Activated naive CD4-positive, alpha-beta T cell treated with anti-CD3 and anti-CD28 coated beads, Interleukin-2, amount 50 U/mL, for 72 hours (primary cell): ENCODE measurements at regions not wholly inside any gene's neighbourhood (a gene's known extent, or its start where the extent isn't known, plus 50 kb on each side); places are given as distances from the start of the nearest gene placed in this dataset.

Experiments used
- ATAC-seq, 2 donors: fragments of 150-1000 bp; cut with Tn5 transposase; 2 replicates each; pipeline ENCODE4 v1.10.0; 2021; ENCODE audit warnings: mild to moderate bottlenecking in 2 of 2, moderate library complexity in 2 of 2
- DNase-seq, 2 donors: peaks; one replicate each; pipeline ENCODE4 v3.0.0; 2021 to 2022; ENCODE audit warnings: low spot score in 2 of 2
- H3K27ac Mint-ChIP-seq, 2 donors: one replicate each; pipeline ENCODE4 v1.8.0; 2022; ENCODE audit warnings: mild to moderate bottlenecking in 2 of 2, mixed read lengths in 2 of 2
- H3K36me3 Mint-ChIP-seq, 2 donors: one replicate each; pipeline ENCODE4 v1.8.0; 2022; ENCODE audit warnings: mixed read lengths in 2 of 2
- H3K9me3 Mint-ChIP-seq, 2 donors: one replicate each; pipeline ENCODE4 v1.8.0; 2022; ENCODE audit warnings: mixed read lengths in 2 of 2

GRCh38 chr11:81000735-81001134 is 1559.9 kb upstream of the TENM4 start:
- H3K9me3 Mint-ChIP-seq, result peaks cover 11 to 18% of the 10 kb centered on the region in 2 donors
- H3K27ac Mint-ChIP-seq, result no peak overlapping the region
- ATAC-seq (no peak), DNase-seq (no peak)
- H3K36me3 Mint-ChIP-seq, result no peaks in the 10 kb centered on the region

GRCh38 chr11:81000334-81000733 is 1559.5 kb upstream of the TENM4 start:
- Mint-ChIP-seq H3K27ac (no peak overlapping the region), H3K9me3 (peaks cover 11 to 18% of the 10 kb centered on the region in 2 donors), H3K36me3 (no peaks in the 10 kb centered on the region)
- DNase-seq, result no peak
- ATAC-seq, result no peak

GRCh38 chr11:80995523-80995922 is 1554.7 kb upstream of the TENM4 start:
- no peak overlapping the region for H3K27ac Mint-ChIP-seq
- ATAC-seq (no peak), DNase-seq (no peak)
- H3K36me3 Mint-ChIP-seq, result no peaks in the 10 kb centered on the region
- peaks cover 13 to 14% of the 10 kb centered on the region in 2 donors for H3K9me3 Mint-ChIP-seq

GRCh38 chr11:80993536-80993935 is 1552.7 kb upstream of the TENM4 start:
- no peak for ATAC-seq
- Mint-ChIP-seq H3K36me3 (no peaks in the 10 kb centered on the region), H3K27ac (no peak overlapping the region), H3K9me3 (peaks cover 14 to 24% of the 10 kb centered on the region in 2 donors)
- DNase-seq, result no peak

- Mint-ChIP-seq H3K27ac (no peak overlapping the region), H3K36me3 (no peaks in the 10 kb centered on the region), H3K9me3 (peaks cover 17 to 24% of the 10 kb centered on the region in 2 donors)
- ATAC-seq (no peak), DNase-seq (no peak)
Measured at GRCh38 chr11:80990885-80991284, 1550.1 kb upstream of the TENM4 start.

- Mint-ChIP-seq H3K36me3 (no peaks in the 10 kb centered on the region), H3K27ac (no peak overlapping the region), H3K9me3 (peaks cover 16 to 23% of the 10 kb centered on the region in 2 donors)
- no peak for ATAC-seq
- no peak for DNase-seq
Measured at GRCh38 chr11:80987171-80987570, 1546.3 kb upstream of the TENM4 start.

- no peak for DNase-seq
- H3K27ac Mint-ChIP-seq, result no peak overlapping the region
- no peaks in the 10 kb centered on the region for H3K36me3 Mint-ChIP-seq
- H3K9me3 Mint-ChIP-seq, result peaks cover 16 to 23% of the 10 kb centered on the region in 2 donors
- ATAC-seq, result no peak
Measured at GRCh38 chr11:80986421-80987074, 1545.7 kb upstream of the TENM4 start.

GRCh38 chr11:80980227-80980626 is 1539.4 kb upstream of the TENM4 start:
- ATAC-seq, result no peak
- no peaks in the 10 kb centered on the region for H3K36me3 Mint-ChIP-seq
- no peak overlapping the region for H3K27ac Mint-ChIP-seq
- H3K9me3 Mint-ChIP-seq, result peaks cover 5 to 20% of the 10 kb centered on the region in 2 donors
- no peak for DNase-seq

- H3K27ac Mint-ChIP-seq, result no peak overlapping the region
- DNase-seq (no peak), ATAC-seq (no peak)
- peaks cover 0 to 10% of the 10 kb centered on the region in 2 donors for H3K9me3 Mint-ChIP-seq
- H3K36me3 Mint-ChIP-seq, result no peaks in the 10 kb centered on the region
Measured at GRCh38 chr11:80973786-80974185, 1533.0 kb upstream of the TENM4 start.

- H3K9me3 Mint-ChIP-seq, result peaks cover 5 to 13% of the 10 kb centered on the region in 2 donors
- ATAC-seq (no peak), DNase-seq (no peak)
- no peak overlapping the region for H3K27ac Mint-ChIP-seq
- H3K36me3 Mint-ChIP-seq, result peaks cover 0 to 1% of the 10 kb centered on the region in 2 donors
Measured at GRCh38 chr11:80970037-80970436, 1529.2 kb upstream of the TENM4 start.

GRCh38 chr11:80967649-80968048 is 1526.8 kb upstream of the TENM4 start:
- ATAC-seq, result no peak
- H3K36me3 Mint-ChIP-seq, result peaks cover 0 to 11% of the 10 kb centered on the region in 2 donors

GRCh38 chr11:80960381-80961029 is 1519.7 kb upstream of the TENM4 start:
- H3K9me3 Mint-ChIP-seq, result peaks cover 31 to 39% of the 10 kb centered on the region in 2 donors
- ATAC-seq (no peak), DNase-seq (no peak)
- H3K27ac Mint-ChIP-seq, result no peak overlapping the region
- peaks cover 0 to 16% of the 10 kb centered on the region in 2 donors for H3K36me3 Mint-ChIP-seq

More at GRCh38 chr11:80967649-80968048, 1526.8 kb upstream of the TENM4 start:
- DNase-seq, result no peak
- peaks cover 16 to 25% of the 10 kb centered on the region in 2 donors for H3K9me3 Mint-ChIP-seq
- H3K27ac Mint-ChIP-seq, result no peak overlapping the region

GRCh38 chr11:80959751-80960150 is 1518.9 kb upstream of the TENM4 start:
- DNase-seq (no peak), ATAC-seq (no peak)
- H3K36me3 Mint-ChIP-seq, result peaks cover 0 to 12% of the 10 kb centered on the region in 2 donors
- no peak overlapping the region for H3K27ac Mint-ChIP-seq
- peaks cover 28 to 35% of the 10 kb centered on the region in 2 donors for H3K9me3 Mint-ChIP-seq

GRCh38 chr11:80958987-80959386 is 1518.2 kb upstream of the TENM4 start:
- no peak for ATAC-seq
- H3K27ac Mint-ChIP-seq, result no peak overlapping the region
- H3K36me3 Mint-ChIP-seq, result peaks cover 0 to 9% of the 10 kb centered on the region in 2 donors
- no peak for DNase-seq
- H3K9me3 Mint-ChIP-seq, result peaks cover 23 to 34% of the 10 kb centered on the region in 2 donors

GRCh38 chr11:80958361-80958760 is 1517.5 kb upstream of the TENM4 start:
- no peak for DNase-seq
- Mint-ChIP-seq H3K27ac (no peak overlapping the region), H3K36me3 (peaks cover 0 to 5% of the 10 kb centered on the region in 2 donors), H3K9me3 (peaks cover 20 to 36% of the 10 kb centered on the region in 2 donors)
- no peak for ATAC-seq

- Mint-ChIP-seq H3K36me3 (peaks cover 0 to 5% of the 10 kb centered on the region in 2 donors), H3K27ac (no peak overlapping the region), H3K9me3 (peaks cover 5 to 27% of the 10 kb centered on the region in 2 donors)
- no peak for DNase-seq
- no peak for ATAC-seq
Measured at GRCh38 chr11:80955588-80955987, 1514.8 kb upstream of the TENM4 start.

- DNase-seq (no peak), ATAC-seq (no peak)
- Mint-ChIP-seq H3K27ac (no peak overlapping the region), H3K9me3 (peaks cover 8 to 19% of the 10 kb centered on the region in 2 donors), H3K36me3 (no peaks in the 10 kb centered on the region)
Measured at GRCh38 chr11:80948781-80949180, 1508.0 kb upstream of the TENM4 start.

- Mint-ChIP-seq H3K36me3 (no peaks in the 10 kb centered on the region), H3K27ac (no peak overlapping the region), H3K9me3 (peaks cover 9 to 15% of the 10 kb centered on the region in 2 donors)
- DNase-seq (no peak), ATAC-seq (no peak)
Measured at GRCh38 chr11:80944758-80945157, 1503.9 kb upstream of the TENM4 start.
